8988T (cell line): ENCODE measurements at regions not wholly inside any gene's neighbourhood (a gene's known extent, or its start where the extent isn't known, plus 50 kb on each side); places are given as distances from the start of the nearest gene placed in this dataset.

Experiments used
- DNase-seq: peaks from one replicate; pipeline ENCODE4 v3.0.0; 2011

GRCh38 chr2:145169285-145169684 lies 649.4 kb upstream of the ZEB2 start:
- DNase-seq, result no peak

GRCh38 chr2:145168091-145168490 lies 648.2 kb upstream of the ZEB2 start:
- DNase-seq, result no peak

GRCh38 chr2:145166731-145167302 lies 646.9 kb upstream of the ZEB2 start:
- DNase-seq, result no peak

- DNase-seq, result no peak
Measured at GRCh38 chr2:145161656-145162055, 641.7 kb upstream of the ZEB2 start.

DNA sequence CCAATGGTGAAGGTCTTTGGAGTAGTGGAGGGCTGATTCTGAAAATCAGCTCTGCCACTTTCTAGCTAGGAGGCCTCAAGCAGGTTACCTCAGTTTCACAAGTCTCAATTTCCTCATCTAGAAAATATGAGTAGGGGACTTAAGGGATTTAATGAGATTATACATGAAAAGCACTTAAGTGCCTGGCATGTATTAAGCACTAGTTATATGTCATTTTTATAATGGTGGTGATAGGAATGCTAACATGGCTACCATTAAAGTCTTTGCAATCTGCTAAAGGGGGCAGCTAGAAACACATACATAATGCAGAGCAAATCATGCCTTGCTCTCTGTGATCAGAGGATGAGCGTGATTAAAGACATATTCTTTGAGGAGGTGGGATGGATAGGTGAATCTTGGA lies 640.9 kb upstream of the ZEB2 start:
- DNase-seq, result no peak

DNA sequence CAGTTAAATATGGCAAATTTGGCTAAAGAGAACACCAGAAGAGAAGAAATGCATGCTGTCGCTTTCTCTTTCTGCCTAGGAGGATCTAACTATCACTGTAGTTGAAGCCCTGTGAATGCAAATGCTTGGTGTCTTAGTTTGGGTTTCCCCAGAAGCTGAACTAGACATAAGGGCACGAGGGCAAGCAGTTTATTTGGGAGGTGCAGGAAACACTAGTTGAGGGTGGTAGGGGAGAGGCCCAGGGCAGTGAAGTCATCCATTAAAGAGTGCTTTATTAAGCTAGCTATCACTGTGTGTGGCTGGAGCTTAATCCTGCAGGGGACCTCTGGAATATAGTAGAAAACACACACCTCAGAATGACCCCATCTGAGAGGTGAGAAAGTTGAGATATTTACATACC lies 639.8 kb upstream of the ZEB2 start:
- no peak for DNase-seq

DNA sequence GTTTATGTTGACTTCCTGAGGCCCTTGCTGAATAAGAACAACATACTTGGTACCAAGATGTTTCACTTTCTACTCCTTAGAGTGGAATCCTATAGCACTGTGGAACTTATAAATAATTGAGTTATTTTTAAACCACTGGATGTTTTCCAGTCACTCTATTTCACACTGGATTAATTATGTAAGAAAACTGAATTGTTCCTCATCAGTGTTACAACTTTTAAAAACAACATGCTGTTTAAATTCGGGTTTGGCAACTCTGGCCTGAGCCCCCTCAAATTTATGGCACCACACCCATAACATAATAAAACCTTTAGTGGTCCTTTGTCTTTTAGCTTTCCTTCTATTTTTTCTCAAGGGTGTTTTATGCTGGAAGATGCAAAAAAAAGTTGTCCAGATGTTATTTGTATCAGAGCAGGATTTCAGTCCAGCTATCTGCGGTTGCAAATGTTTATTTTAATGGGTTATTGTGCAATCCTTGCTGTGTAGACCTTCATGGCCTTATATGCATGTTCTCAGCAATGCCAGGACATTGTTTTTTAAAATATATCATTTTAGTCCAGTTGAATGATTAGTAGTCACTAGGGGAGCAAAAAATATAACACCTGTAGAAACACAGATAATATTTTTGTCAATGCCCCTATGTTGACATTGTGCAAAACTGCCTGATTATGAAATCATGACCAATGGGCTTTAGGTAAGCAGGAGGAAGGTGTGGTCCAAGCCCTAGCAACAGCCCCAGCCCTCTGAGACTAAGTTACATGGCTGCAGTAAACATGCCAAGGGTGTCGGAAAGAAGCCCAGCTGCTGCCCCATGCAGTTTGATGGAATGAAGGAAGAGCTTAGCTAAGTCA lies 638.0 kb upstream of the ZEB2 start:
- DNase-seq, result no peak

DNA sequence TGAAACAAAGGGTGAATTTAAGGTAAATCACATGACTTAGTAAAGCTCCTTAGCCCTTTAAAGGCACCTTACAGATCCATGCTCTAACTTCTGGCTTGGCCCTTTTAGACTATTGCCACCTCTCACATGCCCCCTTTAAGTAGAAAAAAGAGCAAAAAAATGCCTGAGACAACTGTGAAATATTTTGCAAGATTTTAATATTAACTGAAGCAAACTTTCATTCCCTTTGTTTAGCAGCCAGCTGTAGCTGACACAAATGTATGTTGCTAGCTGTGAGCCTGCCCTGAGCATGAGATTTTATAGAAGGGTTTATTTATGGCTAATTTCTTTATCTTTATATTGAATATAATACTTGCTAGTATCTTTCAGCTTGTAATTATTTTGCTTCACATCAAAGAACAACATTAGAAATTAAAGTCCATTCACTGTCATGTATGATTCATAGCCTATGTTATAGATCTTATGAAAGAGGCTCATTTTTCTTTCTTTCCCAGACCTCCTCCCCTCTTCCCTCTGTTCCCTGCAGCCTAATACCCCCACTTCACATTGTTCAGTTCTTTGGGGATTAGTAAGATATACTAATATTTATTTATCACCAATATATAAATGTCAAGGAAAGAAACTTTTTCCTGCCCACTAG lies 637.2 kb upstream of the ZEB2 start:
- no peak for DNase-seq

GRCh38 chr2:145156199-145156598 lies 636.3 kb upstream of the ZEB2 start:
- DNase-seq, result no peak

DNA sequence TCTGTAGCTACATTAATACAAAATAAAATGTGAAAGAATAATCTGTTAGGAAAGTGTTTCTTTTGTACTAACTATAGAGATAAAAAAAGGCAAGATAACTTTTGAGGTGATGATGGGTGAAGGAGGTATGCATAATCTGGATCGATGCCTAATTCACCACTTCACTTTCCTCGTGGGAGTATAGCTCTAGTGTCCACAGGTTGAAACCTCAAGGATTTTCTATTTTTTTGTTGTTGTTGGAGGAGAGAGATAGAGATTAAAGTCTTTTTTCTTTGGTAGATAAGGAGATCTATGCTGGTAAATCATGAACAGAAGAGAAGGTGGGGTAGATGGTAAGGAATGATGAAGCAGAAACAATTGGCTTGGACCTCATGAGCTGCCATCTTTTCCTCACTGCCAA lies 635.3 kb upstream of the ZEB2 start:
- no peak for DNase-seq

GRCh38 chr2:145154731-145155130 lies 634.8 kb upstream of the ZEB2 start:
- DNase-seq, result no peak

DNA sequence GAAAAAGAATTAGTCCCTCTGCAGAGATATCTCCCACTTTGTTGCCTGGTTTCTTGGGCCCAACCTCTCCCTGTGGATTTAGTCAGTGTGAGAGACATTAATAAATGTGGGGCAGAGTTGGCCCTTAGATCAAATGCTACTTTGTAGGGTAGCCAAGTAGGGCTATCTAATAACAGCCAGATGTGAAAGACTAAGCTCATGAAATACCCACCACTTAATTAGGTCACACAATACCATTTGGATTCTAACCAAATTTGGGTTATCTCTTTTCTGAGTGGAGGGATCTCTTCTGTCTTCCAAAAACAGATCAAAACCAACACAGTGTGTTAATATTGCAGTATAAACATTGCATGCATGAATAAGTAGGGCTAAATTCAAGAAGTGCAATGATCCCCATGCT lies 626.8 kb upstream of the ZEB2 start:
- no peak for DNase-seq

GRCh38 chr2:145144131-145144728 lies 624.3 kb upstream of the ZEB2 start:
- DNase-seq, result no peak

- DNase-seq, result no peak
Measured at GRCh38 chr2:145141981-145142380, 622.1 kb upstream of the ZEB2 start.

- no peak for DNase-seq
Measured at GRCh38 chr2:145140658-145141057, 620.7 kb upstream of the ZEB2 start.

DNA sequence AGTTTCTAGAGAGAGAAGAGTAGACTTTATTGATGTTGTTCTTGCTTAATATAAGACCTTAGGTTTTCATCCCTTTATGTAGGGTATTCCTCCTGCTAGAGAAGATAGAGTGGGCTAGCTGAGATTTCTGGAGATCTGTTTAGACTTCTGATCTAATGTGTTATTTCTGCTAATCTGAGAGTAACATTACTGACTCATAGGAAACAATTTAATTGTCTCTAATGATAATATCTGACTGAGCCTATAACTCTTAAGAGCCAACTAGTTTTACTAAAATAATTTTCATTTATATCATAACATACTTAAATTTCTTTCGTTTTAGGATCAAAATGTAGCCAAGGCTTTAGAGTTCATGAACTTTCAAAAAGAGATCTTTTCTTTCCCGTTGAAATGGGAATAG lies 618.7 kb upstream of the ZEB2 start:
- no peak for DNase-seq

- DNase-seq, result no peak
Measured at GRCh38 chr2:145137901-145138300, 618.0 kb upstream of the ZEB2 start.

DNA sequence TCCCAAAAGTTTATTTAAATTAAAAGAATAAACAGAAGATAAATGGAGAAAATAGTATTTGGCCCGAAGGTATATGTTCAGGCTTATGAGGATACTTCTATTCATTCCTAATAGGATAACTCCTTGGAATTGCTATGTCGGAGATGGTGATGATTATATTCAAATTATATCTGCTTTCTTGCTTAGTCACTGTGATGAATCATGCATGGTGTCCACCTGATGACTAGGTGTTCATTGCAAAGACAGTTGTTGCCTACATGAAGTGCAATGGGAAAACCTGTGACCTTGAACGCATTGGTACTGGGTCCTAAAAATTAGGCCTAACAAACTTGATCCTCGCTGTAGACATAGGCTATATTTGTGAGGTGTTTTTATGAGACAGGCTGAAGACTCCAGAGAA lies 617.3 kb upstream of the ZEB2 start:
- DNase-seq, result no peak

DNA sequence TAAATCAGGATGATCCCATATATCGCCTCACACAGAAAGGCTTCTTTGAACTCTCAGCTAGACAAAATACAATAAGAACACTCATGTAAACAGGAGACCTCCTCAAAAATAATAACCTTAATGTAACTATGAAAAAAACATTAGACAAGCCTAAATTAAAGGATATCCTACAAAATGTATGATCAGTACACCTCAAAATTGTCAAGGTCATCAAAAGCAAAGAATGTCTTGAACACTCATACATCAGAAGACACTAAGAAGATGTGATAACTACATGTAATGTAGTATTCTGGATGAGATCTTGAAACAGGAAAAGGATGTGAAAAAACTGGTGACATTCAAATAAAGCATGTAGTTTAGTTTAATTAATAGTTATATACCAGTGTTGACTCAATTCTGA lies 616.8 kb upstream of the ZEB2 start:
- DNase-seq, result no peak

DNA sequence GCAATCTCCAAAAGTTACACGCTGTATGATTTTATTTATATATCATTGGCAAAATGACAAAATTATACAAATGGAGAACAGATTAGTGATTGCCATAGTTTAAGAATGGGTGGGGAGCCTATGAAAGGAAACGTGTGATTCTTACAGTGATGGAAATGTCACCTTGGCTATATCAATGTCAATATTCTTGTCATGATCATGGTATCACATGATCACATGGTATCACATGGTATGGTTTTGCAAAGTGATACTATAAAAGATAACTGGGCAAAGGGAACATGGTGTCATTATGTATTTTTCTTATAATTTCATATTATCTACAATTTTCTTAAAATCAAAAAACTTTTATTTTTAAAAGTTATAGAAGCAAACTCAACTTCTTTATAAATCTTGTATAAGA lies 606.2 kb upstream of the ZEB2 start:
- DNase-seq, result no peak

- DNase-seq, result no peak
Measured at GRCh38 chr2:145124085-145124484, 604.2 kb upstream of the ZEB2 start.

- no peak for DNase-seq
Measured at GRCh38 chr2:145123606-145124005, 603.7 kb upstream of the ZEB2 start.

GRCh38 chr2:145119225-145119624 lies 599.3 kb upstream of the ZEB2 start:
- no peak for DNase-seq
